CD4-positive, alpha-beta T cell (primary cell): ENCODE measurements at regions not wholly inside any gene's neighbourhood (a gene's known extent, or its start where the extent isn't known, plus 50 kb on each side); places are given as distances from the start of the nearest gene placed in this dataset.

Source experiments
- ATAC-seq: fragments of 200-7000 bp; cut with Tn5 transposase; one replicate; pipeline ENCODE4 v1.10.0; 2022; ENCODE audit warnings: mild to moderate bottlenecking; ENCODE audit not compliant: poor library complexity
- CTCF ChIA-PET: fragments of 350-600 bp; sonication (Branson Sonifier 250); formaldehyde crosslinking; loops from one replicate; lab custom pipeline; 2021; ENCODE audit warnings: antibody characterized with exemption, inconsistent platforms; lab: Charles Lee
- POLR2A ChIA-PET: fragments of 350-600 bp; sonication (Branson Sonifier 250); formaldehyde crosslinking; loops from one replicate; lab custom pipeline; 2021; ENCODE audit warnings: antibody characterized with exemption, inconsistent platforms; lab: Charles Lee
- DNase-seq, 14 experiments: peaks; one replicate each; pipeline ENCODE4 v3.0.0-alpha.2; 2013 to 2020; ENCODE audit warnings: mixed read lengths in 2 of 14
- H3K27ac ChIP-seq, 2 donors: one replicate each; pipeline versions ENCODE4 v1.5.1 to v1.7.0; 2013; ENCODE audit warnings: low read length in 2 of 2, low read depth in 1 of 2, mild to moderate bottlenecking in 1 of 2
- H3K27me3 ChIP-seq, 2 experiments: 1 replicate in 1 of 2; 2 replicates in 1 of 2; pipeline versions ENCODE4 v1.6.1 to v1.7.0; 2013; ENCODE audit warnings: low read length in 2 of 2, control low read depth in 1 of 2, mild to moderate bottlenecking in 1 of 2, moderate library complexity in 1 of 2; ENCODE audit not compliant: insufficient read depth in 2 of 2, control insufficient read depth in 1 of 2
- H3K36me3 ChIP-seq: one replicate; pipeline ENCODE4 v1.6.1; 2013; ENCODE audit warnings: low read length, control low read depth; ENCODE audit not compliant: insufficient read depth
- H3K4me1 ChIP-seq: one replicate; pipeline ENCODE4 v1.6.1; 2013; ENCODE audit warnings: low read length, control low read depth; ENCODE audit not compliant: insufficient read depth
- H3K4me3 ChIP-seq: one replicate; pipeline ENCODE4 v1.5.1; 2013; ENCODE audit warnings: mild to moderate bottlenecking, low read length, moderate library complexity
- H3K9me3 ChIP-seq, 2 experiments: 1 replicate in 1 of 2; 2 replicates in 1 of 2; pipeline versions ENCODE4 v1.6.1 to v1.7.0; 2013; ENCODE audit warnings: low read length in 2 of 2, mild to moderate bottlenecking in 2 of 2, control low read depth in 1 of 2, moderate library complexity in 1 of 2; ENCODE audit not compliant: control insufficient read depth in 1 of 2, insufficient read depth in 1 of 2
- H3K27ac Mint-ChIP-seq: one replicate; pipeline ENCODE4 v1.8.0; 2020; ENCODE audit warnings: mixed read lengths
- H3K27me3 Mint-ChIP-seq: one replicate; pipeline ENCODE4 v1.8.0; 2021; ENCODE audit warnings: mixed read lengths
- H3K36me3 Mint-ChIP-seq: one replicate; pipeline ENCODE4 v1.8.0; 2021; ENCODE audit warnings: low read depth, mixed read lengths
- H3K4me1 Mint-ChIP-seq: one replicate; pipeline ENCODE4 v1.8.0; 2021; ENCODE audit warnings: low read depth, mixed read lengths
- H3K4me3 Mint-ChIP-seq: one replicate; pipeline ENCODE4 v1.8.0; 2020; ENCODE audit warnings: mild to moderate bottlenecking, mixed read lengths
- H3K9me3 Mint-ChIP-seq: one replicate; pipeline ENCODE4 v1.8.0; 2020; ENCODE audit warnings: mixed read lengths
- CTCF ChIP-seq: fragments of 200-600 bp; IDR thresholded peaks from one replicate; pipeline ENCODE4 v1.8.0; 2022; ENCODE audit warnings: antibody characterized with exemption, mild to moderate bottlenecking
- intact Hi-C, 2 experiments: fragments of 100-400 bp; cut with DNase I in 1 of 2; cut with micrococcal nuclease in 1 of 2; formaldehyde crosslinking; loops; one replicate each; pipeline versions ENCODE4 v1.15.1 to v1.9.0; 2023 to 2025; cut with DNase I, micrococcal nuclease

DNA sequence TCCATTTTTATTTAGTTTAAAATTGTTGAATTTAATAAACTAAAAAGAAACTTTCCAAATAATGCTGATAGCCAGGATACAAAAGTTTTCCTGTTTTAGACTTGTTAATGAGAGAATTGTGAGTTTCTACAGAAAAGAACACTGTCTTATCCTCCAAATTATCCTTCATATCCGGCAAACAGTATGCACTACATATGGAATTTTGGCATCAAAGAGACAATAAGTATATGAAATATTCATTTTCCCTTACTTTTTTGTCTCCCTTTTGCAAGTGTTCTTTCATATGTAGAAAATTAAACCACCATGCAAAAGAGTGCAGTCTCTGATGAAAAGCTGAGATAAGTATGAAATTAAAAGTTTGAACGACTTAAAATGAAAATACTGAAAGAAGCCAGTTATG is 159.4 kb downstream of the UBE2E3 start:
- Mint-ChIP-seq H3K4me3 (peak overlapping the region; percentile 85), H3K36me3 (peaks cover 21% of the 10 kb centered on the region), H3K4me1 (peaks cover 75% of the 10 kb centered on the region), H3K9me3 (peaks cover 2% of the 10 kb centered on the region), H3K27me3 (no peaks in the 10 kb centered on the region), H3K27ac (peak overlapping the region; percentile 96)
- H3K4me3 ChIP-seq = no peak overlapping the region
- no peaks in the 10 kb centered on the region for H3K27me3 ChIP-seq
- intact Hi-C loops = loop anchor here in 1 of 2 experiments (5.0 kb wide), 2 partner anchors 33 to 142 kb away; no protein-coding TSS in a partner anchor
- TF ChIP-seq CTCF = no peak
- no peaks in the 10 kb centered on the region for H3K36me3 ChIP-seq
- H3K4me1 ChIP-seq = peaks cover 30% of the 10 kb centered on the region
- POLR2A ChIA-PET = interaction anchor here (1.1 to 4.1 kb wide), 6 partner anchors 9 to 318 kb away, joined by 3 to 39 read pairs (median 6); partner anchors contain the start of gene ITGA4
- H3K9me3 ChIP-seq = peaks cover 0 to 9% of the 10 kb centered on the region in 2 experiments
- DNase-seq (no peak), ATAC-seq (no peak)
- peak overlapping the region in 1 of 2 donors; percentile 81 for H3K27ac ChIP-seq
- CTCF ChIA-PET = interaction anchor here (1.1 to 1.2 kb wide), 2 partner anchors 30 to 317 kb away, joined by 3 to 6 read pairs; partner anchors contain the start of gene ITGA4

DNA sequence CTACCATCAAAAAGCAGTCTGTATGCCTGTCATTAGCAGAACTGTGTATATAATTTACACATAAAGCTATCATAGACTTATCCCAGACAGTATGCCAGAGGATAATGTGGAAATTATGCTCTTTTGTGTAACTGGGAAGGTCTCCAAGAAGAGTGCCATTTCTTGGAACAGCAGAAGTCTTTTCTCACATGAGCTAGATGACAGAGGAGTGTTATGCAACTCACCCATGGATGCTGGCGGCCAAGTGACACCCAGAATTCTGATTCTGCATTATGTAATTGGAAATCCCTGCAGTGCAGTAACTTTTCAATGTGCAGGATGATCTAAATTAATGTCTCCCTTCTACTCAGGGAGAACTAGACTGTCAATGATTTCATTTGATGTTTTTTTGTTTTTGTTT is 160.0 kb downstream of the UBE2E3 start:
- H3K4me1 Mint-ChIP-seq = peaks cover 80% of the 10 kb centered on the region
- intact Hi-C loops = loop anchor here in 1 of 2 experiments (5.0 kb wide), 2 partner anchors 33 to 142 kb away; no protein-coding TSS in a partner anchor

DNA sequence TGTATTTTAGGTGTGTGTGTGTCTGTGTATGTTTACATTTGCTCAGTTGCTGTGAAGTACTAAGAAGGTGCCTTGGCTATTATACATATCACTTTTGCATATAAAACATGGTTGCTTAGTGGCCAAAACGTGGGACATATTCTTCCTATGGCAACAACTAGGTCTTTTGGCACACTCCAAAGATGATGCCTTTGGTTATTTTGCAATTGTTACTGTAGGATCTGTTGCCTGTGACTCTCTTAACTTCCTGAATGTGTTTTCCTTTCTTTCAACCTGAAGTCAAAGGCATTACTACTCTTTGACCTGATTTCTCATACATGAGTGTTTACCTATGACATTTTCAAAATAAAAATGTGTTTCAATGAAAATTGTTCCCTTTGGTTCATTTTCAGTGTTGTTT is 160.5 kb downstream of the UBE2E3 start:
- H3K9me3 ChIP-seq = peaks cover 0 to 6% of the 10 kb centered on the region in 2 experiments
- no peak for TF ChIP-seq CTCF
- H3K4me1 ChIP-seq = peaks cover 34% of the 10 kb centered on the region
- H3K4me3 ChIP-seq = peak overlapping the region; percentile 30
- peak overlapping the region; percentile 96 for H3K27ac Mint-ChIP-seq
- ChIA-PET POLR2A (interaction anchor here (1.1 to 4.1 kb wide), 9 partner anchors 10 to 317 kb away, joined by 3 to 39 read pairs (median 4); partner anchors contain the start of gene ITGA4), CTCF (interaction anchor here (1.1 to 1.7 kb wide), 3 partner anchors 10 to 316 kb away, joined by 3 to 6 read pairs (median 4); partner anchors contain the start of gene ITGA4)
- H3K4me1 Mint-ChIP-seq = peaks cover 82% of the 10 kb centered on the region
- peak overlapping the region; percentile 48 to 81 for H3K27ac ChIP-seq
- H3K36me3 Mint-ChIP-seq = peaks cover 17% of the 10 kb centered on the region
- DNase-seq (no peak), ATAC-seq (peak; percentile 21)
- intact Hi-C loops = loop anchor here in 1 of 2 experiments (1.0 to 5.0 kb wide), 3 partner anchors 17 to 141 kb away; no protein-coding TSS in a partner anchor
- no peaks in the 10 kb centered on the region for H3K36me3 ChIP-seq
- H3K27me3 ChIP-seq = no peaks in the 10 kb centered on the region
- H3K4me3 Mint-ChIP-seq = peak overlapping the region; percentile 85
- peaks cover 2% of the 10 kb centered on the region for H3K9me3 Mint-ChIP-seq
- no peaks in the 10 kb centered on the region for H3K27me3 Mint-ChIP-seq

More for the DNA sequence above, 160.0 kb downstream of the UBE2E3 start:
- ATAC-seq = peak; percentile 35
- Histone ChIP-seq H3K4me1 (peaks cover 34% of the 10 kb centered on the region), H3K4me3 (no peak overlapping the region), H3K36me3 (no peaks in the 10 kb centered on the region), H3K27me3 (no peaks in the 10 kb centered on the region), H3K27ac (peak overlapping the region; percentile 48 to 81), H3K9me3 (peaks cover 1 to 4% of the 10 kb centered on the region in 2 experiments)
- Mint-ChIP-seq H3K9me3 (peaks cover 2% of the 10 kb centered on the region), H3K27me3 (no peaks in the 10 kb centered on the region), H3K36me3 (peaks cover 22% of the 10 kb centered on the region), H3K27ac (peak overlapping the region; percentile 96), H3K4me3 (peak overlapping the region; percentile 85)
- POLR2A ChIA-PET = interaction anchor here (1.1 to 4.1 kb wide), 7 partner anchors 9 to 317 kb away, joined by 3 to 39 read pairs (median 7); partner anchors contain the start of gene ITGA4
- no peak for TF ChIP-seq CTCF
- CTCF ChIA-PET = interaction anchor here (1.1 to 1.7 kb wide), 3 partner anchors 9 to 317 kb away, joined by 3 to 6 read pairs (median 4); partner anchors contain the start of gene ITGA4
- peak in 5 of 14 experiments; percentile 12 to 69 (median 58) for DNase-seq
